ENCODE measurements at regions not wholly inside any gene's neighbourhood (a gene's known extent, or its start where the extent isn't known, plus 50 kb on each side); places are given as distances from the start of the nearest gene placed in this dataset.

DNA sequence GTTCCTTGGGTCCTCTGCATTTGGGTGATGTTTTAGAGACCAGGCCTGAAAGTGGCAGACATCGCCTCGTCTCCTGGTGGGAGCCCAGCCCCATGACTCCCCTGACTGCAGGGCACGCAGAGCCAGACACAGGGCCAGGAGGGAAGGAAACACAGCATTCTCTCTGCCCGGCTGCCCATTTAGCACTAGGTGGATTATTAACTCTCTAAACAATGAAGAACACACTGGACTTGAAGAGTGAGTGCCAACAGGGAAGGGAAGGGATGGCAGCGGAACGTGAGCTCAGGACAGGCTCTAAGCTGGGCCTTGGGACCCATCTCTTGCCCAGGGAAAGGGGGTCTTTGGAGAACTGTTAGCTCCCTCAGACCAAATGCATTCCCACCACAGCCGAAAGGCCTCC is 80.4 kb downstream of the TBXT start:
- POLR2A ChIA-PET (ENCODE audit: unreplicated experiment), result no interaction called here
- Histone ChIP-seq H2BK20ac (ENCODE audit: low read depth, low read length) (no peak overlapping the region), H2BK15ac (ENCODE audit: low read depth, low read length) (no peak overlapping the region), H3K9me1 (ENCODE audit: insufficient read depth, low read length) (peaks cover 2% of the 10 kb centered on the region; the same call in 1 of the 2 replicates), H2BK120ac (ENCODE audit: low read depth, low read length) (no peak overlapping the region), H3K9ac (ENCODE audit: low read depth, low read length) (no peak overlapping the region), H3K4ac (ENCODE audit: low read depth, low read length) (no peak overlapping the region), H2AK5ac (ENCODE audit: low read depth, low read length) (no peak overlapping the region), H3K23ac (ENCODE audit: low read depth, low read length) (no peak overlapping the region), H3K27me3 (ENCODE audit: control insufficient read depth, insufficient read depth, low read length) (no peaks in the 10 kb centered on the region; the same call in 1 of the 2 replicates), H2AFZ (replicated peaks; ENCODE audit: low read length, poor library complexity) (no peak overlapping the region), H4K8ac (ENCODE audit: low read depth in 2 of 2, low read length in 2 of 2) (no peak overlapping the region), H3K9me3 (ENCODE audit: control insufficient read depth, insufficient read depth, low read length) (no peaks in the 10 kb centered on the region), H3K79me1 (ENCODE audit: low read depth in 1 of 2, low read length in 2 of 2) (no peaks in the 10 kb centered on the region), H3K18ac (ENCODE audit: low read depth, low read length) (no peak overlapping the region), H2AK9ac (replicated peaks; ENCODE audit: low read depth, low read length, poor library complexity) (no peak overlapping the region), H3K56ac (ENCODE audit: extremely low read depth, insufficient read depth, low read length) (no peak overlapping the region), H3K4me3 (ENCODE audit: insufficient read depth, low read depth, low read length) (no peak overlapping the region), H3K27ac (ENCODE audit: insufficient read depth, low read length) (no peak overlapping the region), H4K91ac (ENCODE audit: insufficient read depth, low read depth, low read length) (no peak overlapping the region), H3K14ac (replicated peaks; ENCODE audit: low read depth, low read length) (no peak overlapping the region), H3K36me3 (ENCODE audit: control insufficient read depth, insufficient read depth, low read length) (no peaks in the 10 kb centered on the region), H3K4me1 (ENCODE audit: control insufficient read depth, insufficient read depth, low read length) (peaks cover 2% of the 10 kb centered on the region; the same call in 1 of the 2 replicates), H4K5ac (ENCODE audit: low read depth, low read length) (no peak overlapping the region), H4K20me1 (ENCODE audit: insufficient read depth, low read length) (no peaks in the 10 kb centered on the region), H2BK5ac (ENCODE audit: low read depth, low read length, poor library complexity, severe bottlenecking) (no peak overlapping the region), H3K4me2 (ENCODE audit: low read depth, low read length) (no peak overlapping the region)
- DNase-seq (no peak), ATAC-seq (ENCODE audit: low read depth) (no peak)
- CTCF ChIA-PET, result interaction anchor here (1.1 kb wide), 1 partner anchor 11 kb away, joined by 4 read pairs; no protein-coding TSS in a partner anchor
- BruUV-seq (replicated peaks), result no TSS peak
- TF ChIP-seq CHD1 (IDR thresholded peaks at IDR 0.05; ENCODE audit: low read depth, low read length), result no peak
- TF ChIP-seq POLR2A (IDR thresholded peaks at IDR 0.05; ENCODE audit: low read depth, low read length), result no peak
- TF ChIP-seq MAFK (IDR thresholded peaks at IDR 0.05; ENCODE audit: low read depth, low read length), result no peak
- no peak for TF ChIP-seq RAD21 (IDR thresholded peaks at IDR 0.05; ENCODE audit: low read length)
- TF ChIP-seq SMC3 (IDR thresholded peaks at IDR 0.05; ENCODE audit: low read depth, low read length), result no peak
- TF ChIP-seq, protein P1, sequence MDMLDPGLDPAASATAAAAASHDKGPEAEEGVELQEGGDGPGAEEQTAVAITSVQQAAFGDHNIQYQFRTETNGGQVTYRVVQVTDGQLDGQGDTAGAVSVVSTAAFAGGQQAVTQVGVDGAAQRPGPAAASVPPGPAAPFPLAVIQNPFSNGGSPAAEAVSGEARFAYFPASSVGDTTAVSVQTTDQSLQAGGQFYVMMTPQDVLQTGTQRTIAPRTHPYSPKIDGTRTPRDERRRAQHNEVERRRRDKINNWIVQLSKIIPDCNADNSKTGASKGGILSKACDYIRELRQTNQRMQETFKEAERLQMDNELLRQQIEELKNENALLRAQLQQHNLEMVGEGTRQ (IDR thresholded peaks at IDR 0.05; ENCODE audit: low read depth, low read length), result no peak
- no peak for TF ChIP-seq MXI1 (IDR thresholded peaks at IDR 0.05; ENCODE audit: borderline replicate concordance, low read depth, low read length)
- TF ChIP-seq BHLHE40 (IDR thresholded peaks at IDR 0.05; ENCODE audit: low read depth, low read length), result no peak
- TF ChIP-seq, protein P2, sequence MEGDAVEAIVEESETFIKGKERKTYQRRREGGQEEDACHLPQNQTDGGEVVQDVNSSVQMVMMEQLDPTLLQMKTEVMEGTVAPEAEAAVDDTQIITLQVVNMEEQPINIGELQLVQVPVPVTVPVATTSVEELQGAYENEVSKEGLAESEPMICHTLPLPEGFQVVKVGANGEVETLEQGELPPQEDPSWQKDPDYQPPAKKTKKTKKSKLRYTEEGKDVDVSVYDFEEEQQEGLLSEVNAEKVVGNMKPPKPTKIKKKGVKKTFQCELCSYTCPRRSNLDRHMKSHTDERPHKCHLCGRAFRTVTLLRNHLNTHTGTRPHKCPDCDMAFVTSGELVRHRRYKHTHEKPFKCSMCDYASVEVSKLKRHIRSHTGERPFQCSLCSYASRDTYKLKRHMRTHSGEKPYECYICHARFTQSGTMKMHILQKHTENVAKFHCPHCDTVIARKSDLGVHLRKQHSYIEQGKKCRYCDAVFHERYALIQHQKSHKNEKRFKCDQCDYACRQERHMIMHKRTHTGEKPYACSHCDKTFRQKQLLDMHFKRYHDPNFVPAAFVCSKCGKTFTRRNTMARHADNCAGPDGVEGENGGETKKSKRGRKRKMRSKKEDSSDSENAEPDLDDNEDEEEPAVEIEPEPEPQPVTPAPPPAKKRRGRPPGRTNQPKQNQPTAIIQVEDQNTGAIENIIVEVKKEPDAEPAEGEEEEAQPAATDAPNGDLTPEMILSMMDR (conservative IDR thresholded peaks at IDR 0.05; ENCODE audit: low read depth, low read length), result no peak
- no CpG with 5 or more reads among the region's 7 CpGs for WGBS, 2 experiments (ENCODE audit: extremely low coverage in 2 of 2, insufficient read length in 1 of 2)
- in situ Hi-C loops (cut with MboI; ENCODE audit: low sequenced_read_pairs) (no loop called here), intact Hi-C loops (cut with micrococcal nuclease) (no loop called here), dilution Hi-C loops (cut with HindIII; ENCODE audit: low sequenced_read_pairs, unreplicated experiment) (loop anchor here (25.0 kb wide), 1 partner anchor 200 kb away; no protein-coding TSS in a partner anchor)
